Liver (tissue), 8 donors: ENCODE measurements at regions not wholly inside any gene's neighbourhood (a gene's known extent, or its start where the extent isn't known, plus 50 kb on each side); places are given as distances from the start of the nearest gene placed in this dataset.

Experiments used
- DNase-seq: peaks from one replicate; pipeline ENCODE4 v3.0.0-alpha.2; 2017; ENCODE audit warnings: low spot score
- H3K27ac ChIP-seq, 2 donors: one replicate each; pipeline ENCODE4 v1.7.0; 2013; ENCODE audit warnings: inconsistent platforms in 2 of 2, low read length in 2 of 2, control low read depth in 1 of 2, low read depth in 1 of 2, mild to moderate bottlenecking in 1 of 2
- H3K27me3 ChIP-seq, 4 donors: one replicate each; pipeline versions ENCODE4 v1.6.1 to v1.7.0; 2013; ENCODE audit warnings: low read length in 3 of 4, inconsistent platforms in 1 of 4, mild to moderate bottlenecking in 1 of 4, moderate library complexity in 1 of 4; ENCODE audit not compliant: control insufficient read depth in 4 of 4, insufficient read depth in 4 of 4
- H3K36me3 ChIP-seq, 4 donors: one replicate each; pipeline versions ENCODE4 v1.6.1 to v1.7.0; 2013; ENCODE audit warnings: low read length in 3 of 4, mild to moderate bottlenecking in 3 of 4, low read depth in 1 of 4, moderate library complexity in 1 of 4; ENCODE audit not compliant: control insufficient read depth in 4 of 4, insufficient read depth in 3 of 4
- H3K4me1 ChIP-seq, 4 donors: one replicate each; pipeline versions ENCODE4 v1.6.1 to v1.7.0; 2013; ENCODE audit warnings: low read length in 3 of 4, mild to moderate bottlenecking in 3 of 4, moderate library complexity in 1 of 4; ENCODE audit not compliant: control insufficient read depth in 4 of 4, insufficient read depth in 4 of 4
- H3K4me3 ChIP-seq, 3 donors: one replicate each; pipeline versions ENCODE4 v1.6.1 to v1.7.0; 2013; ENCODE audit warnings: low read length in 3 of 3, control low read depth in 1 of 3, low read depth in 1 of 3, mild to moderate bottlenecking in 1 of 3
- H3K9ac ChIP-seq, 2 donors: one replicate each; pipeline ENCODE4 v1.7.0; 2013; ENCODE audit warnings: low read length in 2 of 2, mild to moderate bottlenecking in 2 of 2, moderate library complexity in 2 of 2, control low read depth in 1 of 2, low read depth in 1 of 2
- H3K9me3 ChIP-seq, 4 donors: one replicate each; pipeline versions ENCODE4 v1.6.1 to v1.7.0; 2013; ENCODE audit warnings: low read length in 3 of 4; ENCODE audit not compliant: control insufficient read depth in 4 of 4
- ATF3 ChIP-seq: IDR thresholded peaks from 2 replicates; pipeline ENCODE4 v1.6.1; 2016; ENCODE audit warnings: antibody characterized with exemption
- CTCF ChIP-seq: fragments of 150-350 bp; IDR thresholded peaks from 2 replicates; pipeline ENCODE4 v1.5.1; 2017; ENCODE audit warnings: improper control_type of control experiment, low read depth, low read length; ENCODE audit not compliant: missing input control
- EGR1 ChIP-seq, 2 donors: IDR thresholded peaks; 2 replicates each; pipeline ENCODE4 v1.6.1; 2016 to 2018; ENCODE audit warnings: antibody characterized with exemption in 2 of 2, low read depth in 2 of 2
- FOXA1 ChIP-seq: IDR thresholded peaks from 2 replicates; pipeline ENCODE4 v1.6.1; 2016; ENCODE audit warnings: antibody characterized with exemption
- FOXA2 ChIP-seq: IDR thresholded peaks from 2 replicates; pipeline ENCODE4 v1.6.1; 2016; ENCODE audit warnings: antibody characterized with exemption
- GABPA ChIP-seq, 2 donors: IDR thresholded peaks in 1 of 2; conservative IDR thresholded peaks in 1 of 2; 2 replicates each; pipeline ENCODE4 v1.6.1; 2016; ENCODE audit warnings: antibody characterized with exemption in 2 of 2, mild to moderate bottlenecking in 1 of 2, moderate library complexity in 1 of 2
- HNF4A ChIP-seq, 2 donors: conservative IDR thresholded peaks; 2 replicates each; pipeline ENCODE4 v1.6.1; 2016; ENCODE audit warnings: antibody characterized with exemption in 2 of 2, mild to moderate bottlenecking in 2 of 2
- HNF4G ChIP-seq: IDR thresholded peaks from 2 replicates; pipeline ENCODE4 v1.6.1; 2016; ENCODE audit warnings: antibody characterized with exemption
- JUND ChIP-seq, 2 donors: IDR thresholded peaks; 2 replicates each; pipeline ENCODE4 v1.6.1; 2016; ENCODE audit warnings: antibody characterized with exemption in 2 of 2
- MAX ChIP-seq: IDR thresholded peaks from 2 replicates; pipeline ENCODE4 v1.6.1; 2016; ENCODE audit warnings: antibody characterized with exemption
- NR2F2 ChIP-seq: IDR thresholded peaks from 2 replicates; pipeline ENCODE4 v1.6.1; 2016; ENCODE audit warnings: antibody characterized with exemption
- RAD21 ChIP-seq, 2 donors: IDR thresholded peaks; 2 replicates each; pipeline ENCODE4 v1.6.1; 2016; ENCODE audit warnings: antibody characterized with exemption in 2 of 2, mild to moderate bottlenecking in 2 of 2
- REST ChIP-seq: IDR thresholded peaks from 2 replicates; pipeline ENCODE4 v1.6.1; 2016; ENCODE audit warnings: antibody characterized with exemption, mild to moderate bottlenecking
- RXRA ChIP-seq, 2 donors: IDR thresholded peaks; 2 replicates each; pipeline ENCODE4 v1.6.1; 2017 to 2018; ENCODE audit warnings: antibody characterized with exemption in 2 of 2, mild to moderate bottlenecking in 1 of 2
- SP1 ChIP-seq: IDR thresholded peaks from 2 replicates; pipeline ENCODE4 v1.6.1; 2018; ENCODE audit warnings: antibody characterized with exemption, mild to moderate bottlenecking
- TAF1 ChIP-seq: conservative IDR thresholded peaks from 2 replicates; pipeline ENCODE4 v1.6.1; 2016; ENCODE audit warnings: antibody characterized with exemption, mild to moderate bottlenecking
- YY1 ChIP-seq: IDR thresholded peaks from 2 replicates; pipeline ENCODE4 v1.6.1; 2016; ENCODE audit warnings: antibody characterized with exemption, mild to moderate bottlenecking
- WGBS: extraction: QIAGEN DNeasy Blood & Tissue Kit; methylation state at CpG from one replicate; pipeline ENCODE4 v1.1.7; 2013; 5-methylcytosine and 5-hydroxymethylcytosine counted together
- donor health status: healthy.
- donor health status: healthy.
- donor health status: healthy.
- donor health status: healthy.
- donor health status: healthy.

- TF ChIP-seq REST (no peak), FOXA1 (no peak), FOXA2 (no peak)
Observed at GRCh38 chrY:13023607-13024006, 118.9 kb downstream of the DDX3Y start (continued).

- Histone ChIP-seq H3K27ac (no peak overlapping the region), H3K36me3 (no peaks in the 10 kb centered on the region), H3K9me3 (no peaks in the 10 kb centered on the region), H3K27me3 (no peaks in the 10 kb centered on the region), H3K4me1 (no peaks in the 10 kb centered on the region), H3K9ac (no peak overlapping the region), H3K4me3 (no peak overlapping the region)
- no peak for DNase-seq
- no peak for TF ChIP-seq SP1
- TF ChIP-seq ATF3: no peak
- no peak for TF ChIP-seq MAX
- no peak for TF ChIP-seq CTCF
- TF ChIP-seq RAD21 (IDR thresholded peaks at IDR 0.05): no peak
- TF ChIP-seq RXRA (IDR thresholded peaks at IDR 0.05): no peak
- no peak for TF ChIP-seq HNF4G
- TF ChIP-seq GABPA (IDR thresholded peaks at IDR 0.05 in 1 of 2, conservative IDR thresholded peaks at IDR 0.05 in 1 of 2): no peak
- no peak for TF ChIP-seq NR2F2
- TF ChIP-seq FOXA2: no peak
- TF ChIP-seq HNF4A (conservative IDR thresholded peaks at IDR 0.05): no peak
- no peak for TF ChIP-seq JUND (IDR thresholded peaks at IDR 0.05)
Observed at GRCh38 chrY:13024447-13024846, 119.8 kb downstream of the DDX3Y start.

- H3K27me3 ChIP-seq: no peaks in the 10 kb centered on the region
- H3K27ac ChIP-seq: no peak overlapping the region
- TF ChIP-seq EGR1 (IDR thresholded peaks at IDR 0.05; ENCODE audit: low read depth in 2 of 2) (no peak), RAD21 (IDR thresholded peaks at IDR 0.05) (no peak), SP1 (no peak), JUND (IDR thresholded peaks at IDR 0.05) (no peak), RXRA (IDR thresholded peaks at IDR 0.05) (no peak), CTCF (no peak), FOXA1 (no peak), YY1 (no peak), MAX (no peak), TAF1 (no peak), GABPA (IDR thresholded peaks at IDR 0.05 in 1 of 2, conservative IDR thresholded peaks at IDR 0.05 in 1 of 2) (no peak), HNF4A (conservative IDR thresholded peaks at IDR 0.05) (no peak), NR2F2 (no peak)
- no peak for DNase-seq
- H3K36me3 ChIP-seq: no peaks in the 10 kb centered on the region
- WGBS: 70% methylated on average over 2 of the region's 2 CpGs
- no peak overlapping the region for H3K4me3 ChIP-seq
- no peaks in the 10 kb centered on the region for H3K9me3 ChIP-seq
- no peaks in the 10 kb centered on the region for H3K4me1 ChIP-seq
- H3K9ac ChIP-seq: no peak overlapping the region
Observed at GRCh38 chrY:13026906-13027305, 122.2 kb downstream of the DDX3Y start.
